K562 (cell line): ENCODE measurements at regions not wholly inside any gene's neighbourhood (a gene's known extent, or its start where the extent isn't known, plus 50 kb on each side); places are given as distances from the start of the nearest gene placed in this dataset.

Experiments used
- ATAC-seq: fragments of 200-7000 bp; cut with Tn5 transposase; 3 replicates; pipeline ENCODE4 v1.9.1; 2020; ENCODE audit warnings: moderate library complexity
- BruUV-seq: library from RNA; stranded (reverse); fragments of 400-500 nt; replicated peaks from 2 replicates; lab custom pipeline; 2021; lab: Mats Ljungman, UMichigan
- CTCF ChIA-PET: fragments of 300-600 bp; formaldehyde crosslinking; extraction: SDS; loops from one replicate; lab custom pipeline; 2021; ENCODE audit warnings: low intra/inter-chr PET ratio; lab: Yijun Ruan, JAX
- POLR2A ChIA-PET: fragments of 300-600, 350-650 bp; sonication (Branson Sonifier 250); formaldehyde crosslinking; extraction: SDS; loops from one replicate; lab custom pipeline; 2021; ENCODE audit warnings: antibody characterized with exemption, inconsistent platforms; lab: Yijun Ruan, JAX
- DNase-seq, 4 experiments: peaks; one replicate each; pipeline versions ENCODE4 v3.0.0 to v3.0.0-alpha.2; 2011 to 2018; ENCODE audit warnings: low spot score in 3 of 4, mixed read lengths in 3 of 4; ENCODE audit errors: extremely low read depth in 1 of 4
- FAIRE-seq: peaks from 2 replicates; lab custom pipeline; 2011; peaks lifted over from hg19 to GRCh38; lab: Jason Lieb, UNC
- H2AFZ ChIP-seq: 2 replicates; pipeline ENCODE4 v1.6.0; 2011; ENCODE audit warnings: low read depth, low read length, control low read depth, inconsistent platforms
- H3K27ac ChIP-seq: fragments of 200-600 bp; 3 replicates; pipeline ENCODE4 v1.8.0; 2011; ENCODE audit warnings: low read depth, mild to moderate bottlenecking, control low read depth, inconsistent platforms, low read length, moderate library complexity, mixed read lengths; ENCODE audit errors: extremely low read depth
- H3K27me3 ChIP-seq, 2 experiments: fragments of 300-600 bp in 1 of 2; 2 replicates in 1 of 2; 3 replicates in 1 of 2; pipeline versions ENCODE4 v1.6.0 to v1.8.0; 2011; ENCODE audit warnings: inconsistent platforms in 2 of 2, low read length in 2 of 2, mild to moderate bottlenecking in 1 of 2, mixed read lengths in 1 of 2, moderate library complexity in 1 of 2; ENCODE audit not compliant: control insufficient read depth in 2 of 2, insufficient read depth in 2 of 2
- H3K36me3 ChIP-seq: fragments of 300-600 bp; 3 replicates; pipeline ENCODE4 v1.8.0; 2011; ENCODE audit warnings: mild to moderate bottlenecking, low read length, inconsistent platforms; ENCODE audit not compliant: control insufficient read depth, insufficient read depth
- H3K4me1 ChIP-seq, 2 experiments: fragments of 200-600 bp in 1 of 2; replicated peaks in 1 of 2; 2 replicates in 1 of 2; 3 replicates in 1 of 2; pipeline versions ENCODE4 v1.5.1 to v1.8.0; 2011; ENCODE audit warnings: inconsistent platforms in 2 of 2, low read length in 2 of 2, mild to moderate bottlenecking in 1 of 2, mixed read lengths in 1 of 2, moderate library complexity in 1 of 2; ENCODE audit not compliant: control insufficient read depth in 2 of 2, insufficient read depth in 2 of 2
- H3K4me2 ChIP-seq: 2 replicates; pipeline ENCODE4 v1.6.1; 2011; ENCODE audit warnings: low read length, control low read depth, inconsistent platforms, mixed read lengths; ENCODE audit not compliant: insufficient read depth
- H3K4me3 ChIP-seq: fragments of 200-600 bp; sonication (generic), shearing (Covaris generic); 2 replicates; pipeline ENCODE4 v1.5.1; 2016; ENCODE audit warnings: control low read depth, inconsistent platforms
- H3K79me2 ChIP-seq: fragments of 200-600 bp; 3 replicates; pipeline ENCODE4 v1.8.0; 2011; ENCODE audit warnings: low read length, inconsistent platforms; ENCODE audit not compliant: control insufficient read depth, insufficient read depth
- H3K9ac ChIP-seq, 2 experiments: 2 replicates each; pipeline versions ENCODE4 v1.6.0 to v1.6.1; 2011; ENCODE audit warnings: low read depth in 2 of 2, low read length in 2 of 2, control low read depth in 1 of 2, inconsistent platforms in 1 of 2, mild to moderate bottlenecking in 1 of 2, mixed read lengths in 1 of 2; ENCODE audit not compliant: insufficient read depth in 1 of 2
- H3K9me1 ChIP-seq: one replicate; pipeline ENCODE4 v1.6.0; 2011; ENCODE audit warnings: inconsistent platforms, mild to moderate bottlenecking, low read length, moderate library complexity; ENCODE audit not compliant: control insufficient read depth, insufficient read depth
- H3K9me3 ChIP-seq: replicated peaks from 2 replicates; pipeline ENCODE4 v1.5.1; 2011; ENCODE audit warnings: low read depth, low read length, inconsistent platforms; ENCODE audit not compliant: control insufficient read depth, insufficient read depth
- H4K20me1 ChIP-seq: replicated peaks from 2 replicates; pipeline ENCODE4 v1.6.1; 2011; ENCODE audit warnings: low read length, inconsistent platforms, mixed read lengths; ENCODE audit not compliant: control insufficient read depth, insufficient read depth
- CXXC5 ChIP-seq: fragments of 250-450 bp; sonication (Bioruptor Pico); IDR thresholded peaks from 2 replicates; pipeline ENCODE4 v1.8.0; 2022; ENCODE audit warnings: inconsistent platforms, mild to moderate bottlenecking, moderate library complexity
- IRF1 ChIP-seq: sonication (generic); formaldehyde crosslinking; IDR thresholded peaks from 2 replicates; pipeline ENCODE4 v1.8.0; 2022; ENCODE audit warnings: missing genetic modification reagents, mild to moderate bottlenecking, borderline replicate concordance
- KDM4B ChIP-seq, 2 experiments: fragments of 450-650 bp in 1 of 2; sonication (generic) in 1 of 2; IDR thresholded peaks; 2 replicates each; pipeline ENCODE4 v1.6.1; 2016 to 2017; ENCODE audit warnings: borderline replicate concordance in 2 of 2, antibody characterized with exemption in 1 of 2, low read depth in 1 of 2, mild to moderate bottlenecking in 1 of 2
- NFXL1 ChIP-seq: fragments of 450-650 bp; formaldehyde crosslinking; IDR thresholded peaks from 2 replicates; pipeline ENCODE4 v1.4.0; 2021; ENCODE audit warnings: mild to moderate bottlenecking
- RBM22 ChIP-seq: fragments of 200-400 bp; formaldehyde crosslinking; IDR thresholded peaks from 2 replicates; pipeline ENCODE4 v1.6.1; 2018; ENCODE audit warnings: low read length, low read depth; ENCODE audit not compliant: poor library complexity, severe bottlenecking
- SOX6 ChIP-seq: fragments of 450-650 bp; IDR thresholded peaks from 2 replicates; pipeline ENCODE4 v1.6.1; 2014; ENCODE audit warnings: mild to moderate bottlenecking
- SRSF3 ChIP-seq: fragments of 200-400 bp; formaldehyde crosslinking; IDR thresholded peaks from 2 replicates; pipeline ENCODE4 v1.6.1; 2016; ENCODE audit warnings: mild to moderate bottlenecking, low read length, moderate library complexity; ENCODE audit not compliant: insufficient read depth
- ZBTB1 ChIP-seq: sonication (generic); formaldehyde crosslinking; IDR thresholded peaks from 2 replicates; pipeline ENCODE4 v1.8.1; 2023; ENCODE audit warnings: missing genetic modification reagents, low read depth, mild to moderate bottlenecking, borderline replicate concordance
- ZNF551 ChIP-seq: fragments of 250-450 bp; sonication (Bioruptor Pico); IDR thresholded peaks from 2 replicates; pipeline ENCODE4 v1.5.0; 2021; ENCODE audit warnings: mild to moderate bottlenecking, moderate library complexity
- WGBS: fragments of 100-300 bp; shearing (Covaris generic); methylation state at CpG from one replicate; pipeline ENCODE4 v1.1.6; 2016; ENCODE audit warnings: low coverage, mixed read lengths; ENCODE audit not compliant: insufficient coverage; ENCODE audit errors: missing lambda C conversion rate; 5-methylcytosine and 5-hydroxymethylcytosine counted together
- in situ Hi-C: fragments of 300-500 bp; cut with MboI; formaldehyde crosslinking; loops from 4 replicates; pipeline ENCODE4 v1.15.0; 2018; ENCODE audit warnings: inconsistent platforms, mixed read lengths
- intact Hi-C: fragments of 100-400 bp; cut with micrococcal nuclease; formaldehyde crosslinking; loops from 2 replicates; pipeline ENCODE4 v1.14.2; 2022
- TF ChIP-seq, protein P1 (sequence below): IDR thresholded peaks from 2 replicates; pipeline ENCODE4 v1.6.1; 2016; ENCODE audit warnings: missing genetic modification characterization, missing compliant biosample characterization
- TF ChIP-seq, protein P2 (sequence below): fragments of 450-650 bp; IDR thresholded peaks from 2 replicates; pipeline ENCODE4 v1.7.1; 2018; ENCODE audit warnings: mild to moderate bottlenecking, low read depth; ENCODE audit not compliant: partially characterized antibody
- TF ChIP-seq, protein P3 (sequence below): fragments of 200-800 bp; sonication (Bioruptor generic); IDR thresholded peaks from 2 replicates; pipeline ENCODE4 v1.6.1; 2016; ENCODE audit warnings: missing genetic modification characterization, missing compliant biosample characterization

- Histone ChIP-seq H4K20me1 (no peaks in the 10 kb centered on the region), H3K4me3 (no peak overlapping the region), H3K4me1 (no peaks in the 10 kb centered on the region), H3K36me3 (no peaks in the 10 kb centered on the region), H2AFZ (no peak overlapping the region), H3K79me2 (no peaks in the 10 kb centered on the region), H3K27ac (no peak overlapping the region), H3K9me3 (no peaks in the 10 kb centered on the region), H3K27me3 (no peaks in the 10 kb centered on the region), H3K4me2 (no peak overlapping the region), H3K9me1 (no peaks in the 10 kb centered on the region), H3K9ac (no peak overlapping the region)
- 2% methylated on average over 5 of the region's 5 CpGs for WGBS
- ChIA-PET CTCF (no interaction called here), POLR2A (no interaction called here)
- no TSS peak for BruUV-seq
- TF ChIP-seq SRSF3 (no peak), ZNF551 (CRISPR knock-in tag) (no peak), ZBTB1 (no peak), IRF1 (CRISPR knock-in tag) (no peak), RBM22 (no peak), NFXL1 (CRISPR knock-in tag) (no peak), CXXC5 (CRISPR knock-in tag) (no peak), KDM4B (IDR thresholded peaks at IDR 0.05; ENCODE audit: borderline replicate concordance in 2 of 2, low read depth in 1 of 2) (no peak), SOX6 (no peak)
- TF ChIP-seq, protein P1, sequence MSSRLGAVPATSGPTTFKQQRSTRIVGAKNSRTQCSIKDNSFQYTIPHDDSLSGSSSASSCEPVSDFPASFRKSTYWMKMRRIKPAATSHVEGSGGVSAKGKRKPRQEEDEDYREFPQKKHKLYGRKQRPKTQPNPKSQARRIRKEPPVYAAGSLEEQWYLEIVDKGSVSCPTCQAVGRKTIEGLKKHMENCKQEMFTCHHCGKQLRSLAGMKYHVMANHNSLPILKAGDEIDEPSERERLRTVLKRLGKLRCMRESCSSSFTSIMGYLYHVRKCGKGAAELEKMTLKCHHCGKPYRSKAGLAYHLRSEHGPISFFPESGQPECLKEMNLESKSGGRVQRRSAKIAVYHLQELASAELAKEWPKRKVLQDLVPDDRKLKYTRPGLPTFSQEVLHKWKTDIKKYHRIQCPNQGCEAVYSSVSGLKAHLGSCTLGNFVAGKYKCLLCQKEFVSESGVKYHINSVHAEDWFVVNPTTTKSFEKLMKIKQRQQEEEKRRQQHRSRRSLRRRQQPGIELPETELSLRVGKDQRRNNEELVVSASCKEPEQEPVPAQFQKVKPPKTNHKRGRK (tag) = no peak
- TF ChIP-seq, protein P2, sequence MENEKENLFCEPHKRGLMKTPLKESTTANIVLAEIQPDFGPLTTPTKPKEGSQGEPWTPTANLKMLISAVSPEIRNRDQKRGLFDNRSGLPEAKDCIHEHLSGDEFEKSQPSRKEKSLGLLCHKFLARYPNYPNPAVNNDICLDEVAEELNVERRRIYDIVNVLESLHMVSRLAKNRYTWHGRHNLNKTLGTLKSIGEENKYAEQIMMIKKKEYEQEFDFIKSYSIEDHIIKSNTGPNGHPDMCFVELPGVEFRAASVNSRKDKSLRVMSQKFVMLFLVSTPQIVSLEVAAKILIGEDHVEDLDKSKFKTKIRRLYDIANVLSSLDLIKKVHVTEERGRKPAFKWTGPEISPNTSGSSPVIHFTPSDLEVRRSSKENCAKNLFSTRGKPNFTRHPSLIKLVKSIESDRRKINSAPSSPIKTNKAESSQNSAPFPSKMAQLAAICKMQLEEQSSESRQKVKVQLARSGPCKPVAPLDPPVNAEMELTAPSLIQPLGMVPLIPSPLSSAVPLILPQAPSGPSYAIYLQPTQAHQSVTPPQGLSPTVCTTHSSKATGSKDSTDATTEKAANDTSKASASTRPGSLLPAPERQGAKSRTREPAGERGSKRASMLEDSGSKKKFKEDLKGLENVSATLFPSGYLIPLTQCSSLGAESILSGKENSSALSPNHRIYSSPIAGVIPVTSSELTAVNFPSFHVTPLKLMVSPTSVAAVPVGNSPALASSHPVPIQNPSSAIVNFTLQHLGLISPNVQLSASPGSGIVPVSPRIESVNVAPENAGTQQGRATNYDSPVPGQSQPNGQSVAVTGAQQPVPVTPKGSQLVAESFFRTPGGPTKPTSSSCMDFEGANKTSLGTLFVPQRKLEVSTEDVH = no peak
- TF ChIP-seq, protein P3, sequence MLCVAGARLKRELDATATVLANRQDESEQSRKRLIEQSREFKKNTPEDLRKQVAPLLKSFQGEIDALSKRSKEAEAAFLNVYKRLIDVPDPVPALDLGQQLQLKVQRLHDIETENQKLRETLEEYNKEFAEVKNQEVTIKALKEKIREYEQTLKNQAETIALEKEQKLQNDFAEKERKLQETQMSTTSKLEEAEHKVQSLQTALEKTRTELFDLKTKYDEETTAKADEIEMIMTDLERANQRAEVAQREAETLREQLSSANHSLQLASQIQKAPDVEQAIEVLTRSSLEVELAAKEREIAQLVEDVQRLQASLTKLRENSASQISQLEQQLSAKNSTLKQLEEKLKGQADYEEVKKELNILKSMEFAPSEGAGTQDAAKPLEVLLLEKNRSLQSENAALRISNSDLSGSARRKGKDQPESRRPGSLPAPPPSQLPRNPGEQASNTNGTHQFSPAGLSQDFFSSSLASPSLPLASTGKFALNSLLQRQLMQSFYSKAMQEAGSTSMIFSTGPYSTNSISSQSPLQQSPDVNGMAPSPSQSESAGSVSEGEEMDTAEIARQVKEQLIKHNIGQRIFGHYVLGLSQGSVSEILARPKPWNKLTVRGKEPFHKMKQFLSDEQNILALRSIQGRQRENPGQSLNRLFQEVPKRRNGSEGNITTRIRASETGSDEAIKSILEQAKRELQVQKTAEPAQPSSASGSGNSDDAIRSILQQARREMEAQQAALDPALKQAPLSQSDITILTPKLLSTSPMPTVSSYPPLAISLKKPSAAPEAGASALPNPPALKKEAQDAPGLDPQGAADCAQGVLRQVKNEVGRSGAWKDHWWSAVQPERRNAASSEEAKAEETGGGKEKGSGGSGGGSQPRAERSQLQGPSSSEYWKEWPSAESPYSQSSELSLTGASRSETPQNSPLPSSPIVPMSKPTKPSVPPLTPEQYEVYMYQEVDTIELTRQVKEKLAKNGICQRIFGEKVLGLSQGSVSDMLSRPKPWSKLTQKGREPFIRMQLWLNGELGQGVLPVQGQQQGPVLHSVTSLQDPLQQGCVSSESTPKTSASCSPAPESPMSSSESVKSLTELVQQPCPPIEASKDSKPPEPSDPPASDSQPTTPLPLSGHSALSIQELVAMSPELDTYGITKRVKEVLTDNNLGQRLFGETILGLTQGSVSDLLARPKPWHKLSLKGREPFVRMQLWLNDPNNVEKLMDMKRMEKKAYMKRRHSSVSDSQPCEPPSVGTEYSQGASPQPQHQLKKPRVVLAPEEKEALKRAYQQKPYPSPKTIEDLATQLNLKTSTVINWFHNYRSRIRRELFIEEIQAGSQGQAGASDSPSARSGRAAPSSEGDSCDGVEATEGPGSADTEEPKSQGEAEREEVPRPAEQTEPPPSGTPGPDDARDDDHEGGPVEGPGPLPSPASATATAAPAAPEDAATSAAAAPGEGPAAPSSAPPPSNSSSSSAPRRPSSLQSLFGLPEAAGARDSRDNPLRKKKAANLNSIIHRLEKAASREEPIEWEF (CRISPR knock-in tag) = no peak
- DNase-seq (no peak), ATAC-seq (no peak), FAIRE-seq (no peak)
- in situ Hi-C loops (no loop called here), intact Hi-C loops (no loop called here)
Measured at GRCh38 chr5:88606626-88607025, 276.4 kb downstream of the MEF2C start.
